GM12878 (cell line): ENCODE measurements at regions not wholly inside any gene's neighbourhood (a gene's known extent, or its start where the extent isn't known, plus 50 kb on each side); places are given as distances from the start of the nearest gene placed in this dataset.
"Not testable (repeated sequence)": the region's sequence is repeated elsewhere in the genome, so short reads cannot be mapped to it uniquely, and the experiment has no call there.

Experiments used
- ATAC-seq: fragments of 200-7000 bp; cut with Tn5 transposase; 3 replicates; pipeline ENCODE4 v1.9.1; 2020; ENCODE audit warnings: mild to moderate bottlenecking, moderate library complexity
- BruUV-seq: library from RNA; stranded (reverse); fragments of 400-500 nt; replicated peaks from 2 replicates; lab custom pipeline; 2021; lab: Mats Ljungman, UMichigan
- CTCF ChIA-PET: fragments of 300-600 bp; sonication (Branson Sonifier 250); formaldehyde crosslinking; extraction: SDS; loops from one replicate; lab custom pipeline; 2021; ENCODE audit warnings: inconsistent platforms; lab: Yijun Ruan, JAX
- POLR2A ChIA-PET: fragments of 350-600 bp; formaldehyde crosslinking; extraction: SDS; loops from one replicate; lab custom pipeline; 2021; ENCODE audit warnings: inconsistent platforms; lab: Charles Lee
- RAD21 ChIA-PET: fragments of 300-600 bp; sonication (Branson Sonifier 250); formaldehyde crosslinking; loops from one replicate; lab custom pipeline; 2023; ENCODE audit warnings: antibody characterized with exemption; ENCODE audit not compliant: unreplicated experiment; lab: Charles Lee
- SMC1A ChIA-PET: fragments of 300-600 bp; sonication (Branson Sonifier 250); formaldehyde crosslinking; loops from one replicate; lab custom pipeline; 2023; ENCODE audit not compliant: unreplicated experiment, uncharacterized antibody; lab: Charles Lee
- DNase-seq: peaks from one replicate; pipeline ENCODE4 v3.0.0-alpha.2; 2011; ENCODE audit warnings: low read depth, low spot score
- FAIRE-seq: peaks from 3 replicates; lab custom pipeline; 2011; peaks lifted over from hg19 to GRCh38; lab: Jason Lieb, UNC
- H2AFZ ChIP-seq: 2 replicates; pipeline ENCODE4 v1.6.0; 2011; ENCODE audit warnings: low read depth, low read length, control low read depth; ENCODE audit not compliant: control insufficient read depth
- H3K27ac ChIP-seq: 2 replicates; pipeline ENCODE4 v1.5.1; 2011; ENCODE audit warnings: control low read depth; ENCODE audit not compliant: control insufficient read depth, insufficient read depth
- H3K27me3 ChIP-seq, 2 experiments: replicated peaks in 1 of 2; 2 replicates each; pipeline versions ENCODE4 v1.6.0 to v1.6.1; 2011; ENCODE audit warnings: low read length in 1 of 2; ENCODE audit not compliant: control insufficient read depth in 2 of 2, insufficient read depth in 2 of 2
- H3K36me3 ChIP-seq, 2 experiments: 2 replicates each; pipeline ENCODE4 v1.5.1; 2011; ENCODE audit warnings: low read length in 1 of 2; ENCODE audit not compliant: control insufficient read depth in 2 of 2, insufficient read depth in 2 of 2
- H3K4me1 ChIP-seq: 2 replicates; pipeline ENCODE4 v1.6.1; 2011; ENCODE audit warnings: mild to moderate bottlenecking, low read length, moderate library complexity, mixed read lengths; ENCODE audit not compliant: control insufficient read depth, insufficient read depth
- H3K4me2 ChIP-seq: 2 replicates; pipeline ENCODE4 v1.6.0; 2011; ENCODE audit warnings: control low read depth; ENCODE audit not compliant: control insufficient read depth, insufficient read depth
- H3K4me3 ChIP-seq: fragments of 200-600 bp; sonication (generic); 2 replicates; pipeline ENCODE4 v1.5.1; 2016
- H3K79me2 ChIP-seq: 2 replicates; pipeline ENCODE4 v1.6.0; 2011; ENCODE audit warnings: low read length; ENCODE audit not compliant: control insufficient read depth, insufficient read depth
- H3K9ac ChIP-seq: 2 replicates; pipeline ENCODE4 v1.8.0; 2011; ENCODE audit warnings: low read length, control low read depth, mixed read lengths; ENCODE audit not compliant: control insufficient read depth, insufficient read depth
- H3K9me3 ChIP-seq: replicated peaks from 3 replicates; pipeline ENCODE4 v1.5.1; 2011; ENCODE audit warnings: mild to moderate bottlenecking, low read length; ENCODE audit not compliant: control insufficient read depth, insufficient read depth
- H4K20me1 ChIP-seq: 2 replicates; pipeline ENCODE4 v1.6.0; 2011; ENCODE audit not compliant: control insufficient read depth, insufficient read depth
- HCFC1 ChIP-seq: fragments of 150-350 bp; IDR thresholded peaks from 2 replicates; pipeline ENCODE4 v1.6.1; 2014; ENCODE audit warnings: low read length
- RELB ChIP-seq: fragments of 450-650 bp; IDR thresholded peaks from 2 replicates; pipeline ENCODE4 v1.6.1; 2017; ENCODE audit warnings: low read depth, mild to moderate bottlenecking, moderate library complexity
- SIN3A ChIP-seq: IDR thresholded peaks from 2 replicates; pipeline ENCODE4 v1.6.1; 2012; ENCODE audit warnings: low read depth, low read length, improper control_type of control experiment
- SIX5 ChIP-seq: IDR thresholded peaks from 2 replicates; pipeline ENCODE4 v1.6.1; 2011; ENCODE audit warnings: mild to moderate bottlenecking, low read depth, low read length, moderate library complexity; ENCODE audit not compliant: severe bottlenecking
- WGBS: methylation state at CpG from one replicate; pipeline ENCODE4 v1.1.6; 2016; ENCODE audit warnings: low lambda C conversion rate; ENCODE audit not compliant: insufficient replicate concordance, insufficient coverage; ENCODE audit errors: missing lambda C conversion rate; 5-methylcytosine and 5-hydroxymethylcytosine counted together
- in situ Hi-C: fragments of 300-500 bp; cut with MboI; formaldehyde crosslinking; loops from 9 replicates; pipeline ENCODE4 v1.14.3; 2018; ENCODE audit warnings: mixed read lengths
- intact Hi-C: fragments of 100-400 bp; cut with micrococcal nuclease; formaldehyde crosslinking; loops from one replicate; pipeline ENCODE4 v1.14.2; 2022; ENCODE audit not compliant: unreplicated experiment

DNA sequence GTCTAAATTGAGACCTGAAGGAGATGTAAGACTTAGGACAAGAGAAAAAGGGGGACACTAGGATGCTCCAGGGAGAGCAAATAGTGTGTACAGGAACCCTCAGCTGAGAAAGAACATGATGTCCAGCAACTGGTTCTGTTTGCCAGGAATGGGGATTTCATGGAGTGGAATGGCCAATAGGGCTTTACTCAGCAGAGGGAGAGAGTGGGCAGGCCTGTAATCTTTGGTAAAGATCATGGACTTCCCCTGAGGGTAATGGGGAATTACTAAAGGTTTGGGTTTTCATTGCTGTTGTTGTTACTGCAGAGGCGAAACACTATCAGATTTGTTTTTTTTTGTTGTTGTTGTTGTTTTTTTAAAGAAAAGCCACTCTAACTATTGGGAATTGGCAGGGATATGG lies 99.0 kb downstream of the SCN11A start:
- Histone ChIP-seq H2AFZ (no peak overlapping the region), H3K4me3 (no peak overlapping the region), H3K79me2 (no peaks in the 10 kb centered on the region), H3K27ac (no peak overlapping the region), H3K27me3 (no peaks in the 10 kb centered on the region; a peak in 1 of 4 replicates), H3K9me3 (no peaks in the 10 kb centered on the region), H3K9ac (no peak overlapping the region), H4K20me1 (no peaks in the 10 kb centered on the region), H3K36me3 (no peaks in the 10 kb centered on the region), H3K4me1 (no peaks in the 10 kb centered on the region), H3K4me2 (no peak overlapping the region)
- TF ChIP-seq SIN3A: no peak
- no peak for TF ChIP-seq HCFC1
- TF ChIP-seq SIX5: no peak
- TF ChIP-seq RELB: no peak
- RAD21 ChIA-PET: no interaction called here
- CTCF ChIA-PET: interaction anchor here (1.1 kb wide), 1 partner anchor 27 kb away, joined by 4 read pairs; no protein-coding TSS in a partner anchor
- ATAC-seq (no peak), FAIRE-seq (no peak), DNase-seq (no peak)
- 0% methylated on average over 1 of the region's 1 CpG for WGBS
- intact Hi-C loops: no loop called here
- in situ Hi-C loops: no loop called here
- BruUV-seq: no TSS peak
- POLR2A ChIA-PET: no interaction called here
- SMC1A ChIA-PET: no interaction called here

DNA sequence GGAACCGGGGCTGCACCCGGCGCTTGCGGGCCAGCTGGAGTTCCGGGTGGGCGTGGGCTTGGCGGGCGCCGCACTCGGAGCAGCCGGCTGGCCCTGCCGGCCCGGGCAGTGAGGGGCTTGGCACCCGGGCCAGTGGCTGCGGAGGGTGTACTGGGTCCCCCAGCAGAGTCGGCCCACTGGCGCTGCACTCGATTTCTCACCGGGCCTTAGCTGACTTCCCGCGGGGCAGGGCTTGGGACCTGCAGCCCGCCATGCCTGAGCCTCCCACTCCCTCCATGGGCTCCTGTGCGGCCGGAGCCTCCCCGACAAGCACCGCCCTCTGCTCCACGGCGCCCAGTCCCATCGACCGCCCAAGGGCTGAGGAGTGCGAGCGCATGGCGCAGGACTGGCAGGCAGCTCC lies 100.6 kb downstream of the SCN11A start:
- BruUV-seq, POLR2A ChIA-PET, H3K79me2 ChIP-seq, H3K4me1 ChIP-seq, intact Hi-C loops, RAD21 ChIA-PET, H3K27me3 ChIP-seq, CTCF ChIA-PET, H3K36me3 ChIP-seq, H3K9ac ChIP-seq, ATAC-seq, H3K4me3 ChIP-seq, H3K4me2 ChIP-seq, H2AFZ ChIP-seq, H4K20me1 ChIP-seq, FAIRE-seq, H3K27ac ChIP-seq, DNase-seq, SMC1A ChIA-PET, in situ Hi-C loops, H3K9me3 ChIP-seq: not testable (repeated sequence)
- 85% methylated on average over 28 of the region's 33 CpGs for WGBS
